ENCODE measurements at regions not wholly inside any gene's neighbourhood (a gene's known extent, or its start where the extent isn't known, plus 50 kb on each side); places are given as distances from the start of the nearest gene placed in this dataset.

- DNase-seq (ENCODE audit: insufficient read length, low spot score) (no peak), FAIRE-seq (no peak)
- no peak for TF ChIP-seq CTCF (IDR thresholded peaks at IDR 0.05; ENCODE audit: insufficient read depth, missing control alignments)
Observed at GRCh38 chr3:124121379-124122312, 129.7 kb upstream of the ROPN1 start.

- no peak for FAIRE-seq
- TF ChIP-seq CTCF (IDR thresholded peaks at IDR 0.05; ENCODE audit: insufficient read depth, missing control alignments), result no peak
- DNase-seq (ENCODE audit: insufficient read length, low spot score), result no peak
Observed at GRCh38 chr3:124125315-124125714, 133.4 kb upstream of the ROPN1 start.

GRCh38 chr3:124126436-124127023, 134.6 kb upstream of the ROPN1 start:
- FAIRE-seq (no peak), DNase-seq (ENCODE audit: insufficient read length, low spot score) (no peak)
- TF ChIP-seq CTCF (IDR thresholded peaks at IDR 0.05; ENCODE audit: insufficient read depth, missing control alignments), result no peak

- no peak for TF ChIP-seq CTCF (IDR thresholded peaks at IDR 0.05; ENCODE audit: insufficient read depth, missing control alignments)
- FAIRE-seq, result no peak
Observed at GRCh38 chr3:124131158-124131557, 139.2 kb upstream of the ROPN1 start.

GRCh38 chr3:124131580-124131979, 139.7 kb upstream of the ROPN1 start:
- TF ChIP-seq CTCF (IDR thresholded peaks at IDR 0.05; ENCODE audit: insufficient read depth, missing control alignments), result no peak
- DNase-seq (ENCODE audit: insufficient read length, low spot score) (no peak), FAIRE-seq (no peak)

More at GRCh38 chr3:124131158-124131557, 139.2 kb upstream of the ROPN1 start:
- DNase-seq (ENCODE audit: insufficient read length, low spot score), result no peak

GRCh38 chr3:124132813-124133212, 140.9 kb upstream of the ROPN1 start:
- FAIRE-seq (no peak), DNase-seq (ENCODE audit: insufficient read length, low spot score) (no peak)
- no peak for TF ChIP-seq CTCF (IDR thresholded peaks at IDR 0.05; ENCODE audit: insufficient read depth, missing control alignments)

Measured in D721Med (cell line).